ENCODE measurements at regions not wholly inside any gene's neighbourhood (a gene's known extent, or its start where the extent isn't known, plus 50 kb on each side); places are given as distances from the start of the nearest gene placed in this dataset.

DNA sequence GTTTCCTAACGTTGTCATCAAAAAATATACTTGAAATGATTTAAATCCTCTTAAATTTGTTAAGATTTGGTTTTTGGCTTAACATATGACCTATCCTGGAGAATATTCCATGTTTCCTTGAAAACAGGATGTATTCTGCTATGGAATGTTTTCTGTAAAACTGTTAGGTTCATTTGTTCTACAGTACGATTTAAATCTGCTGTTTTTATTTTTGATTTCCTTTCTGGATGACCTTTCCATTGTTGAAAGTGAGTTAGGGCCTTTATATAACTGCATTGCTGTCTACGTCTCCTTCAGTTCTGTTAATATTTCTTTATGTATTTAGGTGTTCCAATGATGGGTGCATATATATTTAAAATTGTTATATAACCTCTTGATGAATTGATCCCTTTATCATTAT, 465.3 kb upstream of the ALCAM start:
- TF ChIP-seq, protein P1, sequence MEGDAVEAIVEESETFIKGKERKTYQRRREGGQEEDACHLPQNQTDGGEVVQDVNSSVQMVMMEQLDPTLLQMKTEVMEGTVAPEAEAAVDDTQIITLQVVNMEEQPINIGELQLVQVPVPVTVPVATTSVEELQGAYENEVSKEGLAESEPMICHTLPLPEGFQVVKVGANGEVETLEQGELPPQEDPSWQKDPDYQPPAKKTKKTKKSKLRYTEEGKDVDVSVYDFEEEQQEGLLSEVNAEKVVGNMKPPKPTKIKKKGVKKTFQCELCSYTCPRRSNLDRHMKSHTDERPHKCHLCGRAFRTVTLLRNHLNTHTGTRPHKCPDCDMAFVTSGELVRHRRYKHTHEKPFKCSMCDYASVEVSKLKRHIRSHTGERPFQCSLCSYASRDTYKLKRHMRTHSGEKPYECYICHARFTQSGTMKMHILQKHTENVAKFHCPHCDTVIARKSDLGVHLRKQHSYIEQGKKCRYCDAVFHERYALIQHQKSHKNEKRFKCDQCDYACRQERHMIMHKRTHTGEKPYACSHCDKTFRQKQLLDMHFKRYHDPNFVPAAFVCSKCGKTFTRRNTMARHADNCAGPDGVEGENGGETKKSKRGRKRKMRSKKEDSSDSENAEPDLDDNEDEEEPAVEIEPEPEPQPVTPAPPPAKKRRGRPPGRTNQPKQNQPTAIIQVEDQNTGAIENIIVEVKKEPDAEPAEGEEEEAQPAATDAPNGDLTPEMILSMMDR (IDR thresholded peaks at IDR 0.05): no peak
- no peak for TF ChIP-seq POLR2A (IDR thresholded peaks at IDR 0.05)

All from body of pancreas (tissue), 4 donors.